ENCODE measurements at regions not wholly inside any gene's neighbourhood (a gene's known extent, or its start where the extent isn't known, plus 50 kb on each side); places are given as distances from the start of the nearest gene placed in this dataset.
A peak's percentile ranks its signal among the peaks of the same experiment; 100 is the strongest.

GRCh38 chr10:42490368-42490767, 148.0 kb downstream of the ZNF33B start:
- no peak for TF ChIP-seq CTCF (IDR thresholded peaks at IDR 0.05; ENCODE audit: extremely low read depth, low read depth, low read length)
- Histone ChIP-seq H3K27ac (ENCODE audit: low read depth, low read length) (no peak overlapping the region), H3K4me1 (ENCODE audit: insufficient read depth, low read length) (peaks cover 17% of the 10 kb centered on the region), H3K79me2 (ENCODE audit: insufficient read depth, low read length) (no peaks in the 10 kb centered on the region), H3K4me3 (ENCODE audit: insufficient read depth, low read length) (no peak overlapping the region), H4K20me1 (ENCODE audit: insufficient read depth, low read length) (no peaks in the 10 kb centered on the region), H3K27me3 (ENCODE audit: insufficient read depth, low read length) (no peaks in the 10 kb centered on the region), H3K9me3 (ENCODE audit: low read depth, low read length) (no peaks in the 10 kb centered on the region), H2AFZ (ENCODE audit: low read length) (no peak overlapping the region), H3K4me2 (ENCODE audit: insufficient read depth, low read length) (no peak overlapping the region), H3K36me3 (ENCODE audit: insufficient read depth, low read length) (no peaks in the 10 kb centered on the region)
- DNase-seq (ENCODE audit: insufficient read length, low spot score, missing footprints), result no peak

- H3K4me3 ChIP-seq (ENCODE audit: insufficient read depth, low read length), result peak overlapping the region; percentile 47
- H3K27ac ChIP-seq (ENCODE audit: low read depth, low read length), result no peak overlapping the region
- no peaks in the 10 kb centered on the region for H4K20me1 ChIP-seq (ENCODE audit: insufficient read depth, low read length)
- TF ChIP-seq CTCF (IDR thresholded peaks at IDR 0.05; ENCODE audit: extremely low read depth, low read depth, low read length), result no peak
- H3K9me3 ChIP-seq (ENCODE audit: low read depth, low read length), result no peaks in the 10 kb centered on the region
- peaks cover 17% of the 10 kb centered on the region for H3K4me1 ChIP-seq (ENCODE audit: insufficient read depth, low read length)
- DNase-seq (ENCODE audit: insufficient read length, low spot score, missing footprints), result peak; percentile 5
- no peaks in the 10 kb centered on the region for H3K27me3 ChIP-seq (ENCODE audit: insufficient read depth, low read length)
- H3K36me3 ChIP-seq (ENCODE audit: insufficient read depth, low read length), result no peaks in the 10 kb centered on the region
- H2AFZ ChIP-seq (ENCODE audit: low read length), result peak overlapping the region; percentile 49
- H3K4me2 ChIP-seq (ENCODE audit: insufficient read depth, low read length), result peak overlapping the region; percentile 81
- no peaks in the 10 kb centered on the region for H3K79me2 ChIP-seq (ENCODE audit: insufficient read depth, low read length)
Observed at GRCh38 chr10:42488416-42488815, 150.0 kb downstream of the ZNF33B start.

GRCh38 chr10:42482411-42482810, 156.0 kb downstream of the ZNF33B start:
- H3K27me3 ChIP-seq (ENCODE audit: insufficient read depth, low read length), result no peaks in the 10 kb centered on the region

GRCh38 chr10:42479057-42479456, 159.3 kb downstream of the ZNF33B start:
- no peak overlapping the region for H3K27ac ChIP-seq (ENCODE audit: low read depth, low read length)
- TF ChIP-seq CTCF (IDR thresholded peaks at IDR 0.05; ENCODE audit: extremely low read depth, low read depth, low read length), result no peak
- no peak overlapping the region for H3K4me2 ChIP-seq (ENCODE audit: insufficient read depth, low read length)
- H3K36me3 ChIP-seq (ENCODE audit: insufficient read depth, low read length), result no peaks in the 10 kb centered on the region
- no peak for DNase-seq (ENCODE audit: insufficient read length, low spot score, missing footprints)
- no peaks in the 10 kb centered on the region for H3K79me2 ChIP-seq (ENCODE audit: insufficient read depth, low read length)
- no peak overlapping the region for H3K4me3 ChIP-seq (ENCODE audit: insufficient read depth, low read length)
- no peaks in the 10 kb centered on the region for H4K20me1 ChIP-seq (ENCODE audit: insufficient read depth, low read length)
- H3K9me3 ChIP-seq (ENCODE audit: low read depth, low read length), result no peaks in the 10 kb centered on the region
- no peak overlapping the region for H2AFZ ChIP-seq (ENCODE audit: low read length)
- no peaks in the 10 kb centered on the region for H3K4me1 ChIP-seq (ENCODE audit: insufficient read depth, low read length)
- H3K27me3 ChIP-seq (ENCODE audit: insufficient read depth, low read length), result no peaks in the 10 kb centered on the region

More at GRCh38 chr10:42482411-42482810, 156.0 kb downstream of the ZNF33B start:
- Histone ChIP-seq H3K4me2 (ENCODE audit: insufficient read depth, low read length) (no peak overlapping the region), H4K20me1 (ENCODE audit: insufficient read depth, low read length) (no peaks in the 10 kb centered on the region), H3K79me2 (ENCODE audit: insufficient read depth, low read length) (no peaks in the 10 kb centered on the region), H3K27ac (ENCODE audit: low read depth, low read length) (no peak overlapping the region), H2AFZ (ENCODE audit: low read length) (no peak overlapping the region), H3K36me3 (ENCODE audit: insufficient read depth, low read length) (no peaks in the 10 kb centered on the region), H3K9me3 (ENCODE audit: low read depth, low read length) (no peaks in the 10 kb centered on the region), H3K4me1 (ENCODE audit: insufficient read depth, low read length) (no peaks in the 10 kb centered on the region), H3K4me3 (ENCODE audit: insufficient read depth, low read length) (no peak overlapping the region)
- no peak for DNase-seq (ENCODE audit: insufficient read length, low spot score, missing footprints)
- no peak for TF ChIP-seq CTCF (IDR thresholded peaks at IDR 0.05; ENCODE audit: extremely low read depth, low read depth, low read length)

Data from osteoblast (primary cell).